NOMO-1 treated with DMSO at 0.1 percent for 48 hours (cell line): ENCODE measurements at regions not wholly inside any gene's neighbourhood (a gene's known extent, or its start where the extent isn't known, plus 50 kb on each side); places are given as distances from the start of the nearest gene placed in this dataset.

Experiments used
- DNase-seq: peaks from one replicate; lab custom pipeline; 2025; ENCODE audit not compliant: unreplicated experiment; lab: John Stamatoyannopoulos, UW

- DNase-seq = no peak
Observed at GRCh38 chr1:218705911-218706893, 361.1 kb downstream of the TGFB2 start.

- DNase-seq = no peak
Observed at GRCh38 chr1:218711001-218711400, 365.9 kb downstream of the TGFB2 start.

GRCh38 chr1:218711884-218712674 is 366.9 kb downstream of the TGFB2 start:
- DNase-seq = no peak

- DNase-seq = no peak
Observed at GRCh38 chr1:218712677-218713076, 367.5 kb downstream of the TGFB2 start.

- DNase-seq = no peak
Observed at GRCh38 chr1:218715961-218716669, 371.0 kb downstream of the TGFB2 start.

- DNase-seq = no peak
Observed at GRCh38 chr1:218717575-218717974, 372.4 kb downstream of the TGFB2 start.

- DNase-seq = no peak
Observed at GRCh38 chr1:218718206-218718605, 373.1 kb downstream of the TGFB2 start.

GRCh38 chr1:218718977-218719376 is 373.8 kb downstream of the TGFB2 start:
- DNase-seq = no peak

- no peak for DNase-seq
Observed at GRCh38 chr1:218728898-218729565, 383.9 kb downstream of the TGFB2 start.

- no peak for DNase-seq
Observed at GRCh38 chr1:218735436-218736032, 390.4 kb downstream of the TGFB2 start.

GRCh38 chr1:218739426-218739825 is 394.3 kb downstream of the TGFB2 start:
- DNase-seq = no peak

GRCh38 chr1:218741852-218742251 is 396.7 kb downstream of the TGFB2 start:
- no peak for DNase-seq

- DNase-seq = no peak
Observed at GRCh38 chr1:218742467-218743262, 397.5 kb downstream of the TGFB2 start.

GRCh38 chr1:218743861-218744505 is 398.8 kb downstream of the TGFB2 start:
- DNase-seq = no peak

GRCh38 chr1:218748071-218748470 is 402.9 kb downstream of the TGFB2 start:
- DNase-seq = no peak

- no peak for DNase-seq
Observed at GRCh38 chr1:218750216-218750970, 405.3 kb downstream of the TGFB2 start.

- DNase-seq = no peak
Observed at GRCh38 chr1:218751208-218751948, 406.2 kb downstream of the TGFB2 start.

- no peak for DNase-seq
Observed at GRCh38 chr1:218752126-218752525, 407.0 kb downstream of the TGFB2 start.
